GM19023 (cell line): ENCODE measurements at regions not wholly inside any gene's neighbourhood (a gene's known extent, or its start where the extent isn't known, plus 50 kb on each side); places are given as distances from the start of the nearest gene placed in this dataset.

ENCODE experiments used
- ATAC-seq: cut with Tn5 transposase; IDR thresholded peaks from one replicate; pipeline ENCODE4 v1.9.1; 2021; ENCODE audit warnings: mild to moderate bottlenecking, moderate library complexity; ENCODE audit not compliant: unreplicated experiment

DNA sequence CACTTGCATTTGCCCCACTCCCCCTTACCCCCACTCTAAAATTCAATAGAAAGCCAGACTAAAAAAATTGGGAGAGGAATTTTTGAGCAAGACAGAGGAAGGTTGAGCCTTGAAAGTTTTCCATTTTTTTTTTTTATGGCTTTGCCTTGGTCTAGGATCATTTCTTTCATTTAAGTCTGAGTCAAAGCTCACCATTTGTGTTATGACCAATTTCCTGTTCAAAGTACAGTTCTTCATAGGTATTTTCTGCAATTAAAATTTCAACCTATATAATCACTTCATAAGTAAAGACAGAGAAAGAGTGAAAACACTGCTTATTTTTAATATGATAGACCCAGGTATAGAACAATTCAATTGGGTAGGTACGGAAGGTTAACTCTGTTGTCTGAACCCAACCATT lies 436.6 kb upstream of the ADGRL2 start:
- ATAC-seq, result no peak

DNA sequence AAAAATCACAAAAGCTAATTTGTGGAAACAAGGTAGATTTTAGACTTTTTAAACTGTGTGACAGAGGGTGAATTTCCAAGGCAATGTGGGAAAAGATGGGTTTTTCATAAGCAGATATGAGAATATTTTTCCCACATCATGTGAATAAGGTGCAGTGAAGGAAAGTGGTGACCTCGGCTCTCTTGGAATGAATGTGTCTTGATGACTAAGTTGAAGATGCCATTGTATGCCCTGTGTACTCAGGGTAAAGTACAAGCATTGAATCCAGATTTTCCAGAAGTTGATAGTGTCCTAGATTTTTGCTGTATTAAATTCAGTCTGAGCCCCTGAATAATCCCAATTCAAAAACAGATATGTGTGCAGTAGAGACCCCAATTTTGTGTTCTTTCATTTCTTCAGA lies 442.6 kb upstream of the ADGRL2 start:
- no peak for ATAC-seq

DNA sequence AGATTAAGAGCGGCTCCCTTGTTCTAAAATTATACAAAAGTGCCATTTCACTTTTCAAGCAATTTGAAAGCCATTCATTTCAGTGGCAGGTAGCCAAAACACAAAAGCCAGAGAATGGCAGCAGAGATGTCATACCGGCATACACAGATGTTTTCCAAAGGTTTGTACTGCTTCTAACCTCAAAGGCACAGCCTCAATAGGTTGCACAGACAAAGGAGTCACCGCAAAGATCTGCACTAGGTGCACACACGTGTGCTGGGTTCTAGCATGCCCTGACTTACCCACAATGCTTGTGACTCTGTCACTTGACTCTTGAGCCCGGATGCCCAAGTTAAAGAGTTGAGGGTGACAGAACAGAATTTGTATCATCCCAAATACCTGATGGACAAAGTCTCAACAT lies 448.9 kb upstream of the ADGRL2 start:
- no peak for ATAC-seq

DNA sequence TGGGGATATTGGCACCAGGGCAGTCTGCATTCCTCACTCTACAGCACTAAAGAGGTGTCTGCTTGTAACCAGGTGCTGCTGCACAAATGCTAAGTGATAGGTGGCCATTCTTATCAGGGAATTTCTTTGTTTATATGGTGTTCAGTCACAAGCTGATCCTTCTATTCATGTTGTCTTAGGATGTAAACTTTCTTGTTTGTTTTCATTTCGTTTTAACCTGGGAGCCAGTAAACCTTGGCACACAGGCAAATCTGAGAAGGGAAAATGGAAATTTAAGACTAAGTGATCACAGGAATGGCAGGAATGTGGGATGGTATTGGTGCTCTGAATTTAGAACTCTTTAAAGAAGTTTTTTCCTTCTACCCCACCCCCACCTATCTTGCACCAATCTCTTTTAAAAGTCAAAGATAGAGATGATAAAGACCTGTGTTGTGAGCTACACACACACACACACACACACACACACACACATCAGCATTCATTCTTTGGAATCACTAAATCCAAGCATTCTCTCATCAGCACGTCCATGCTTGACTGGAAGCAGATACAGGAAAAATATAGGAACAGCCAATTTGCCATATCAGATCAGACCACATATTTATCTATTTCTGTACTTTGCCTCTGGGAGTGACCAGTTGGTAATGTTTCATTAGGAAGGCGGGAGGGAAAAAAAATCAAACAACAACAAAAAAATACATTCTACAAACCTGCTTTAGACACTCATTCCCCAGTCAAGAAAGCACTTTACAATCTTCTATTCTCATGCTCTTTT lies 451.4 kb upstream of the ADGRL2 start:
- ATAC-seq, result no peak

DNA sequence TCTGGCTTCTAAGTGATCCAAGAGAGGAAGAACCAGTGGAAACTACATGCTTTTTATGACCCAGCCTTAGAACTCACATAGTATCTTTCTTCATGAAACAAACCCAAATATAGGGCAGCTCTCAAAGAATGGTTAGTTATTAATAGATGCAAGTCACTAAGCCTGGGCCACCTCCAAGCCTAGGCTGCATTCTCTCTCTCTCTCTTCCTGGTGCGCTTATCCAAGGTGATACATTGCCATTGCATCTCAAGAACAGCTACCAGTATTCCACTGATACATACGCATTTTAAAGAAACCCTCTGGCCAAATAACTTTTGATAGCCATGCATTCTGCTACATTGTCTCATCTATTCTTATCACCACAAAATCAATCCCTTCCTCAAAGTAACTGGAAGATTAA lies 455.6 kb upstream of the ADGRL2 start:
- ATAC-seq, result no peak

DNA sequence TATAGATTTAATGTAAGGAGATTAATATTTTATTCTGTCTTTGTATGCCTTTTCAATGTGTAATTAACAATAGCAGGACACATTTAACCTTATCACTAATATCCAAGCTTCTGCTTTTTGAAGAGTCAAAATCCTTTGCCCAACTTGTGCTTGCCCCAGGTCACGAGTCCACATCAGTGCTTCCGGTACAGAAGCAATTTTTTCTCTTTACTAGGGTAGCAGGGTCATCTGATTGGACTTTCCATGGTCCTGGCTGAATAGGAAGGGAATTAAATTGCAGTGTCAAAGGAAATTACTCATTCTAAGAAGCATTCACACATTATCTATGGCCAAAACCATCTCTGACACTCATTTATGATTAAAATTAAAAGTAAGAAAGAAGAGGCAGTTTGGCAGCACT lies 460.5 kb upstream of the ADGRL2 start:
- ATAC-seq, result no peak

DNA sequence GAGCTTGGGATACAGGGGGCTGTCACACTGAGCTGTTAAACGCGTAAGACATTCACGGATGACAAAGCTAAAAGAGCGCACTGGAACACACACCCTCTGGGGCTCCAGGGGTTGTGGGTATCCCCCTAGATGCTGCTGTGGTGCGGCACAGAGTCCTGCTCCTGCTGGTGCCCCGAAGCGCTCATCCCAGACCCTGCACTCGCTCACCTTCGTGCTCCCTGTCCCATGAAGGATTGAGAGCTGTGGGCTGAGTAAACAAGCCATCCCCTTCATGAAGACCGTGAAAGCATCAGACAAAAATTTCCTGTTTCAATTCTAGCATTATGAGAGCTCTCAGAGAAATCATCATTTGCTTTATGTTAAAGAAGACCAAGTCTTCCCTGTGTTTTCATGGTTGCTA lies 463.5 kb upstream of the ADGRL2 start:
- ATAC-seq, result no peak

DNA sequence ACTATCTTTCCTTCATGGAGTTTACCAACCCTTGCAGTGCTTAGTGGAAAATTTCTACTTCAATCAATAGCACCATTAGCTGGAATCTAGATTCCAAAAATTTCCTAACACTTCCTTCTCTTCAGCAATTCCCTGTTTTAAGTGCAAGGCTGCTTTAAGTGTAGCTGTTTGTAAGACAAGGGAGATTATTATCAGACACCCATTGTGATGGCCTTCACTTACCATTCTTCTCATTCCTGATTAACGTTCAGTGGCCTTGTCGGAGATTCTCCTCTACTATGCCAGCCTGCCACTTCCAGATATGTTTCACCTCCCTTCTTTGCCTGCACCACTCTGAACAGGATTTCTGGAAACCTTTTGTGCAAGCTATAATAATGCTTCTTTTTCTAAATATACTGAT lies 464.9 kb upstream of the ADGRL2 start:
- ATAC-seq, result no peak

DNA sequence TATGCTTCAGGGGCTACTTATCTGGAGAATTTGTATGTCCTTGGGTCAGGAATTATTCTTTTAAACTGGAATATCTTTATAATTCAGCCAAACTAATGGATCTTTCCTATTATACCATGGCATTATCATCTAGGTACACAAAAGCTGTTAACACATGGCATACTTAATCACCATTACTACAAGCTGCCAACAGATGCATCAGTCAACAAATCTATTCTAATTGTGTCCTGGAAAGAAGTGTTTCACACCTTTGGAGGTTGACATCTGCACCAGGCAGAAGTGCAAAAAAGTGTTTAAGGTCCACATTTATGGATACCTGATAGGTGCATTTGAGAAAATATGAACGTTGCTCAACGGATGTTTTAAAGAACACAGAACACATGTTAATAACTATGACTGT lies 470.2 kb upstream of the ADGRL2 start:
- ATAC-seq, result no peak

DNA sequence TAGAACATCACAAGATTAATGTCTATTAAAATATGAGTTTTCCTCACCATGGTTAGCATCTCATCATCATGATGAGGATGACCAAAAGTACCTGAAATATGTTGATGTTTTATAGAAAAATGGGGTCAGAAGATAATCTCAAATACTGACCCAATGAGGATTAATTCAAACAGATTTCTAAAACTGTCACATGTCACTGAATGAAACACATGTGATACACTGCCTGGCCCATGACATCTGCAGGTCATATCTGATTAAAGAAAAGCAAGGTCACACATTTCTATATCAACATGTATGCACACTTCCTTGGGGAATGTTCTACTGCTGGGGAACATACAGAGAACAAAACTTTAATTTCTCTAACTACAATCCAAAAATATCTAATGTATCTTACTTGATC lies 470.6 kb upstream of the ADGRL2 start:
- ATAC-seq, result no peak

DNA sequence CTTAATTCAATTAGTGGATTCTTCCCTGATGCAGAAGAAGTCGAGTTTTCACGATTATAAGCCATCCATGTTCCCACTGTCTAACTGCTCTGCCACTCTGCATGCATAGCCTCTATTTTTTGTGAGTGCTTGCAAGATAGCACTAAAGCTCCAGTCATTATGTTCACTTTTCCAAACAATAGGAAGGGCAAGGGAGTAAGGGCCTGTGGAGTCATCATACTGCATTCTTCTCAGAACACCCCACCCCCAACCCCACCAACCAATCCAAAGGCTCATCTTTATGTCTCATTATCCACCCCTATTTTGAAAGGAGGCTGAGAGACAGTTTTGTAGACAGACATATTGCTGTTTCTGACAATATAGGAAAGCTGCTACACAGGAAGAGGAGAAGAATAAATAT lies 471.7 kb upstream of the ADGRL2 start:
- ATAC-seq, result no peak

DNA sequence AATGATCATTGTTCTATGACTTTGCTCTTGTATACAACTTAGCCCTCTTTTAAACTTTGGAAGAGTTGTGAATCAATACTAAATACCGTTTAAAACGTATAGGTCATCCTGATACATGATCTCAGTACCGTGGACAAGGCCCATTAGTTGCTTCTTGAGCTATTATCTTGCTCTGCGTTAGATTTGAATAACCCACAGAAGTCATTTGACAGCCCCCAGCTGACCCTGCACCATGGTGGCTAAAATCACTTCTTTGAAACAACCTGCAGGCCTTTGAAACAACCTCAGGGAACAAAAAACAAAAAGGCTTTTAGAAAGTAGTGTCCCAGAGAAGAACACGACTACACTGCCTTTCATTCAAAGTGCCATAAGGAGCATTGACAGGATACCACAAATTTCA lies 473.0 kb upstream of the ADGRL2 start:
- ATAC-seq, result no peak

DNA sequence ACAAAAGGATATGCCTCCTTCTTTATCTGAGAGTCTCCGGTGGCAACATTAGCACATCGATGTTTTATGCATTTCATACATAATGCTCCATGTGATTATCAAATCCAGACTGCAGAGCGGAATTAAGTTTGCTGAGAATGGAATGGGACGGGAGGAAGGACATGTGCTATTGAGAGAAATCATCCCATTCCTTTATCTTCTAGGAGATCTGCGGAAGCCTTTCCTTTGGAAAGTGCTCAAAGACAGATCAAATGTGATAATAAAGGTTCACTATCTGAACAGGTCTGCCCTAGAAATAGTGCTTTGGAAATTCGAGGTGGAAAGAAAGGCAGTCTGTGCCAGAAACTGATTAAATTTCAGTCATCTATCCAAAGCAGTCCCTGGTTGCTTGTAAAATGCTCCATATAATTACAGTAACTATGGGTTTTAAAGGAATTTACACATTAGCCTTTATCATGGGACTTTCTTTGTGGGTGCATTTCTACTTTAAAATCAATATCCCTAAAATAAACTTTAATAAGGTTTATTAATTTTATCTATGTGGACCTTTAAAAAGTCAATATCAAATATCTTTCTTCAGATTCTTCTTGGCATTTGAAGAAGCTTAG lies 473.5 kb upstream of the ADGRL2 start:
- ATAC-seq, result no peak

DNA sequence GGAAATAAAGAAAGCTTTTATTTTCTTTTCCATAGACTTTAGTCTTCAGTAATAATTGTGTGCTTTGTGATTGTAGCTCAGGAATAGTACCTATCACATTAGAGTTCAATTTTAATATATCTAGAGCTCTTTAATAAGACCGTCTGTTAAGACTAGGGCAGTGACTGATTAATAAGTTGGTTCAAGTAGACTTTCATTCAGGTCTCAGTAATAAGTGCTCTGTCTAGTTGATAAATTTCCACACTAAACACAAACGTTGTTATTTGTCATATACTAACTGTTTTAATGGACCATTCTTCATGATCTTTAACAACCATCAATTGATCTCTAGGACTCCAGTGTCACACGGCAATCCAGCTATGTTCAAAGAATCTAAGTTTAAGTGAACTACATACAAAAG lies 474.5 kb upstream of the ADGRL2 start:
- no peak for ATAC-seq

DNA sequence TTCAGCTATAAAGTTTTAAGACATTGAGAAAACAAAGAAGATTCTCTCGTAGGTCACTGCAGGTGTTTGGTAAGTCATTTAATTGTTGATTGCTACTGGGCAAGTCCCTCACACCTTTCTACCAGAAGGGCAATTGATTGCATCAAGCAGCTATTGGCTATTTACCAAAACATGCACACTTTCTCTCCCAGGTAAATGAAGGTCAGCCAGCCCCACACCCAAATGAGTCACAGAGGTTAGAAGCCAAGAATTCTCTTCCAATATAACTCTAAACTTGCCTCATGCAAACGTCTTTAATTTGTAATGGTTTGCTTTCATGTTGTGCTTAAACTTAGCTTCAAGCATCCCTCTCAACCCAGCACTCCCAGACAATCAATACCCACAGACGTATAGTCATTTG lies 475.3 kb upstream of the ADGRL2 start:
- ATAC-seq, result no peak

DNA sequence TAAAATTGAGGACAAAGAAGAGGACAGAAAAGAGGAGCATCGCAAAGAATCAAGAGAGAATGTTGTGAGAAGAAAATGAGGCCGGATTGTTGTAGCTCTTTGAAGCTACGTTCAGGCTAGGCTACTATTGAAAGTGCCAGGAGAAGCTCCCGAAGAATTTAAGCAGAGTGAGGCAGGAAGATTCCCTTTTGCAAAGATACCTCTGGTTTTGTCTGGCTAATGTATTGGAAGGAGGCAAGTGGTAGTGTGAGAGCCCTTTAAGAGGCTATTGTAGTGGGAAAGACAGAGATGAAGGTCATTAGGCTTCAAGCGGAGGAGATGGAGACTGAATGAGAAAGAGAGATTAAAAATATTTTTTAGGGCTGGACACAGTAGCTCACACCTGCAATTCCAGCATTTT lies 476.9 kb upstream of the ADGRL2 start:
- ATAC-seq, result no peak

DNA sequence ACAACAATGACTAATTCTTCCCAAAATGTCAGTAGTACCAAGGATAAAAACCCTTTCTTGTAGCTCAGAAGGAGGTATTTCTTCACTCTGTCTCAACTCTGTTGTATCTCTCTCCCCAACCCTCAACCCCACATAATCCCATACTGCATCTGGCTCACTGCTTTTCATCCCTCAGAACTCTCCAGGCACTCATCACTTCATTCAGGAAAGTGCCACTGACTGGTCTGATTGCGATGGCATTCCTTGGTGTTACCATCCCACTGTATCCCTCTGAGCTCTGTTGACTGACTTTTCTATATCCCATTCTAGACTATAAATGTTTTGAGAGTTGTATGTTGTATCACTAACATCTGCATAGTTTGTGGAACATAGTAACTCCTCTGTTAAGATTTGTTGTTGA lies 483.5 kb upstream of the ADGRL2 start:
- no peak for ATAC-seq

DNA sequence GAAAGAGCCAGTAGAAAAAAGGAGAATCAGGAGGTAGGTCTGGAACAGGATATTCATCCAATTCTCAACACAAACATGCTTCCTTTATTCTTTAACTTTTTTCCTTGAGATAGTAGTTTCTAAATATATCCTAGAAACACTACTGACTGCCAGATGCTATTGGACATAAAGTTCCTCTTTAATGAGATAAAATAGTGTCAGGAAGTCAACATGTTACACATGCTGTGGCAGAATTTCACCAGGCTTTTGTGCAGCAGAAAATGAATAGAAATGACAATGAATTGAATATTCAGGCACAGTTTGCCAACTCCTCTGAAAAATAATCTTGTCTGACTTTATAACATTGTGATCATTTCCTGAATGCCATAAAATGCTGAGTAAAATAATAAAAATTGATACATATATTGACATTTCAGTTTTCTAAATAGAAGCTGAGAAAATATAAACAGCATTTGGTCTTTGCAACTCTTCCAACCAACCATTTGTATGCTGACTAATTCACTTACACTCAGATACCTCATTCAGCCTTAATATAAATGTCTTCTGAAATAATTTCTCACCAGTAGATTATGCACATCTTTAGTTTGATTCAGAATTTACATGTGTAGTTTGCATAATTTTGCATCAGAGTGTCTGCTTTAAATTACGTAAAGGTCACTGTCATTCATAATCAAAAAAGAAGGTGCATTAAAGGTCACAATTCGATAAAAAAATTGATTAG lies 486.1 kb upstream of the ADGRL2 start:
- ATAC-seq, result no peak

DNA sequence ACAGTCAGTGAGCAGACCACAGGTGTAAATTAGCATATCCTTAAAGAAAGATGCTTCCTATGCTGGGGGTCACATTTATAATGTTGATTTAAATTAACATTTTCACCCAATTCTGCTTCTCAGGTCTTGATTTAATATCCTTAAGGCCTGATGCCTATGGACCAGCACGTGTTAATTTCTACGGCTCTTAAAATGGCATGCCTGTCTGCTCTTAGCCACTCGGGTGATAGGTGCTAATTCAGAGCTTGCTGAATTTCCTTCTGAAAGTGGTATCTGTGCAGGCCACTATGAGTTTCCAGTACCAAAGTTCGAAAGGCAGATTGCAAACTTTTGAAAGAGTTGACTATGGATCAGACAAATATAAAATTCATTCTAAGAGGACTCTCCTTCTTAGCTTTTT lies 487.4 kb upstream of the ADGRL2 start:
- no peak for ATAC-seq

DNA sequence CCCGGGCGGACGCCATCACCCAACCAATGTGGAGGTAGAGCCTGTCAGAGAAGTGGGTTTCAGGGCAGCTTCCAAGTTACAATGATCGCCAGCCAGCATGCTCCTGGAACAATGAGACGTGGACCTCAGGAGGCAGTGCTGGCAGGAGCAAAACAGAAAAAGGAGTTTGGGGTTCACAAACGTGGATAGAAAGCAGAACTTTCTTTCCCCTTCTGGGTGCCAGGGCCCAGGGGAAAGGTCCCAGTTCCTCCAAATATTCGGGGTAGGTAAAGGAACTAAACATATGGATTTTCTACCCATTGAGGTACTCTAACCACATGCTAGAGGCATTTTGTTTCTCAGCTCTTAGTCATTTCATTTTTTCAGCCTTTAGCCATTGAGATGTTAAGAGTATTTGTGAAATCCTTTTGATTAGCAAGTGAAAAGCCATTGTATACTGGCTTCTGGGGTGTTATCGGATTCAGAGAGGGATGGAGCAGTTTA lies 488.4 kb upstream of the ADGRL2 start:
- no peak for ATAC-seq

DNA sequence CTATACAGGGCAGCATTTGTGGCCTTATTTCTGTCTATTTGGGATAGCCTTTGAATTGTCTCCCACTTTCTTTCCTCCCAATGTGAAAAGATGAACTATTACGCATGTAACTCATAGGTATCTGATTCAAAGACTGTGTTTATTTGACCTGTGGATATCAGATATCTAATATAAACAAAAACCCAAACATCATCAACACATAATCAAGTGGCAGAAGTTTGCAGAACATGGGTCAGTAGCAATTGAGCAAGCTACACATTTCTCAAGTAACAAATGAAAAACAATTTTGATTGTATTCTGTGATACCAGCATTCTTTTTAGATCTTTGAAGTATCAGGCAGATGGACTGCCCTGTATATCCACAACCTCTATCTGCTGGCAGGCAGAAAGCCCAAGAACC lies 490.5 kb upstream of the ADGRL2 start:
- ATAC-seq, result no peak

DNA sequence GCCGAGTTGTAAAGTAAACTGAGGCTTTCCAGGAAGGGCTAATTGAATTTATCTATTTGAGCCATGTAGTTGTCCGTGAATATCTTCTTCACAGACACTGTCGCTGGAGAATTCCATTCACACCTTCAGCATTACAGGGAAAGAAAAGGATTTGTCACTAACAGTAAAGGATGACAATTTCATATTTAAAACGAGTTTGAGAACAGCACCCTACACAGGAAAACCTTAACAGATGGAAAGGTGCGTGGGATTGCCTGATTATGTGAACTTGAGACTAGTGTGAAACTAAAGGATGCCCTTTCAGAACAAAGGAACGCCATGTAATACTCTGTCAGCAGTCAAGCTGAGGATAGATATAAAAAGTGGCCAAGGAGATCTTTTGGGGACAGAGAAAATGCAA lies 492.5 kb upstream of the ADGRL2 start:
- no peak for ATAC-seq
